HepG2 (cell line): ENCODE measurements at regions not wholly inside any gene's neighbourhood (a gene's known extent, or its start where the extent isn't known, plus 50 kb on each side); places are given as distances from the start of the nearest gene placed in this dataset.

Experiments used
- ATAC-seq: fragments of 200-7000 bp; cut with Tn5 transposase; 3 replicates; pipeline ENCODE4 v1.9.1; 2020; ENCODE audit warnings: mild to moderate bottlenecking, moderate library complexity
- BruUV-seq: library from RNA; stranded (reverse); fragments of 400-500 nt; replicated peaks from 2 replicates; lab custom pipeline; 2021; lab: Mats Ljungman, UMichigan
- CTCF ChIA-PET: fragments of 300-600 bp; formaldehyde crosslinking; extraction: SDS; loops from one replicate; lab custom pipeline; 2021; ENCODE audit warnings: low total read pairs, inconsistent platforms, low intra/inter-chr PET ratio; lab: Yijun Ruan, JAX
- POLR2A ChIA-PET: fragments of 350-600 bp; sonication (Branson Sonifier 250); formaldehyde crosslinking; loops from one replicate; lab custom pipeline; 2020; ENCODE audit warnings: antibody characterized with exemption, inconsistent platforms; lab: Yijun Ruan, JAX
- DNase-seq: peaks from one replicate; pipeline ENCODE4 v3.0.0-alpha.2; 2015; ENCODE audit warnings: low spot score
- FAIRE-seq: peaks from 3 replicates; lab custom pipeline; 2011; peaks lifted over from hg19 to GRCh38; lab: Jason Lieb, UNC
- H2AFZ ChIP-seq: one replicate; pipeline ENCODE4 v1.6.1; 2011; ENCODE audit warnings: low read length, inconsistent platforms
- H3K27ac ChIP-seq: fragments of 300-600 bp; 3 replicates; pipeline ENCODE4 v1.8.0; 2011; ENCODE audit warnings: mixed run types, mild to moderate bottlenecking, mixed read lengths, low read length, inconsistent platforms; ENCODE audit not compliant: insufficient read depth; ENCODE audit errors: extremely low read length
- H3K27me3 ChIP-seq, 2 experiments: fragments of 200-600 bp in 1 of 2; 2 replicates in 1 of 2; 3 replicates in 1 of 2; pipeline versions ENCODE4 v1.6.0 to v1.8.0; 2011; ENCODE audit warnings: low read length in 2 of 2, mild to moderate bottlenecking in 2 of 2, moderate library complexity in 2 of 2, inconsistent platforms in 1 of 2; ENCODE audit not compliant: insufficient read depth in 2 of 2, control insufficient read depth in 1 of 2
- H3K36me3 ChIP-seq, 2 experiments: fragments of 200-600 bp in 1 of 2; replicated peaks in 1 of 2; 2 replicates in 1 of 2; 3 replicates in 1 of 2; pipeline versions ENCODE4 v1.5.1 to v1.8.0; 2011; ENCODE audit warnings: low read length in 2 of 2, inconsistent platforms in 1 of 2; ENCODE audit not compliant: insufficient read depth in 2 of 2, control insufficient read depth in 1 of 2
- H3K4me1 ChIP-seq: 2 replicates; pipeline ENCODE4 v1.5.1; 2012; ENCODE audit warnings: low read length, inconsistent platforms; ENCODE audit not compliant: insufficient read depth
- H3K4me2 ChIP-seq: 2 replicates; pipeline ENCODE4 v1.6.0; 2011; ENCODE audit warnings: low read depth, low read length, inconsistent platforms
- H3K4me3 ChIP-seq, 3 experiments: fragments of 200-600 bp in 1 of 3; sonication (generic), shearing (Covaris generic) in 1 of 3; replicated peaks in 1 of 3; 2 replicates each; pipeline ENCODE4 v1.5.1; 2011 to 2016; ENCODE audit warnings: low read length in 3 of 3, inconsistent platforms in 2 of 3, low read depth in 2 of 3, mild to moderate bottlenecking in 2 of 3, control low read depth in 1 of 3, mixed read lengths in 1 of 3; ENCODE audit not compliant: insufficient read depth in 1 of 3
- H3K79me2 ChIP-seq: one replicate; pipeline ENCODE4 v1.6.1; 2011; ENCODE audit warnings: low read length, inconsistent platforms; ENCODE audit not compliant: insufficient read depth
- H3K9ac ChIP-seq: 2 replicates; pipeline ENCODE4 v1.6.0; 2011; ENCODE audit warnings: mild to moderate bottlenecking, low read depth, low read length, inconsistent platforms; ENCODE audit not compliant: insufficient read depth
- H3K9me3 ChIP-seq: 2 replicates; pipeline ENCODE4 v1.5.1; 2012; ENCODE audit warnings: mild to moderate bottlenecking, low read length
- H4K20me1 ChIP-seq: 2 replicates; pipeline ENCODE4 v1.6.0; 2011; ENCODE audit warnings: inconsistent platforms, mild to moderate bottlenecking, low read length, moderate library complexity; ENCODE audit not compliant: insufficient read depth
- HCFC1 ChIP-seq: fragments of 150-350 bp; IDR thresholded peaks from 2 replicates; pipeline ENCODE4 v1.6.1; 2014; ENCODE audit warnings: low read depth, low read length
- HOXA7 ChIP-seq: sonication (generic); formaldehyde crosslinking; IDR thresholded peaks from 2 replicates; pipeline ENCODE4 v1.8.1; 2022; ENCODE audit warnings: mild to moderate bottlenecking, missing genetic modification reagents, moderate library complexity
- KDM1A ChIP-seq: IDR thresholded peaks from 2 replicates; pipeline ENCODE4 v1.6.1; 2016; ENCODE audit warnings: missing compliant biosample characterization
- MZF1 ChIP-seq: sonication (generic); formaldehyde crosslinking; IDR thresholded peaks from 2 replicates; pipeline ENCODE4 v1.8.1; 2023; ENCODE audit warnings: mild to moderate bottlenecking, missing genetic modification reagents, borderline replicate concordance
- PAX8 ChIP-seq: sonication (generic); formaldehyde crosslinking; IDR thresholded peaks from 2 replicates; pipeline ENCODE4 v1.8.0; 2022; ENCODE audit warnings: mild to moderate bottlenecking, missing genetic modification reagents, borderline replicate concordance
- PHB2 ChIP-seq: fragments of 450-650 bp; IDR thresholded peaks from 2 replicates; pipeline ENCODE4 v1.6.1; 2018; ENCODE audit not compliant: partially characterized antibody
- PPARG ChIP-seq: conservative IDR thresholded peaks from 2 replicates; pipeline ENCODE4 v1.6.1; 2016; ENCODE audit warnings: missing biosample characterization, missing genetic modification reagents
- ZNF556 ChIP-seq: sonication (generic); formaldehyde crosslinking; IDR thresholded peaks from 2 replicates; pipeline ENCODE4 v1.4.0; 2020; ENCODE audit warnings: mild to moderate bottlenecking, missing genetic modification reagents, borderline replicate concordance
- ZNF557 ChIP-seq: sonication (generic); formaldehyde crosslinking; IDR thresholded peaks from 2 replicates; pipeline ENCODE4 v1.4.0; 2020; ENCODE audit warnings: missing genetic modification reagents
- whole genome bisulfite sequencing: methylation state at CpG from one replicate; pipeline ENCODE4 v1.1.6; 2017; ENCODE audit warnings: low lambda C conversion rate; 5-methylcytosine and 5-hydroxymethylcytosine counted together
- in situ Hi-C: cut with HindIII; loops from 2 replicates; pipeline ENCODE4 v1.10.0; 2017; ENCODE audit warnings: low pct_unique_long_range_greater_than_20kb; ENCODE audit not compliant: extremely low pct_ligation_motif_present
- intact Hi-C: fragments of 100-400 bp; cut with micrococcal nuclease; formaldehyde crosslinking; loops from one replicate; pipeline ENCODE4 v1.10.0; 2022; ENCODE audit not compliant: unreplicated experiment
- TF ChIP-seq, protein P1 (sequence below): sonication (generic); formaldehyde crosslinking; IDR thresholded peaks from 2 replicates; pipeline ENCODE4 v1.9.0; 2021; ENCODE audit warnings: missing genetic modification reagents, borderline replicate concordance
- TF ChIP-seq, protein P2 (sequence below): sonication (generic); formaldehyde crosslinking; IDR thresholded peaks from 2 replicates; pipeline ENCODE4 v1.5.0; 2020; ENCODE audit warnings: mild to moderate bottlenecking, missing genetic modification reagents
- TF ChIP-seq, protein P3 (sequence below): sonication (generic); formaldehyde crosslinking; IDR thresholded peaks from 2 replicates; pipeline ENCODE4 v1.5.1; 2020; ENCODE audit warnings: missing genetic modification reagents, mild to moderate bottlenecking, borderline replicate concordance

DNA sequence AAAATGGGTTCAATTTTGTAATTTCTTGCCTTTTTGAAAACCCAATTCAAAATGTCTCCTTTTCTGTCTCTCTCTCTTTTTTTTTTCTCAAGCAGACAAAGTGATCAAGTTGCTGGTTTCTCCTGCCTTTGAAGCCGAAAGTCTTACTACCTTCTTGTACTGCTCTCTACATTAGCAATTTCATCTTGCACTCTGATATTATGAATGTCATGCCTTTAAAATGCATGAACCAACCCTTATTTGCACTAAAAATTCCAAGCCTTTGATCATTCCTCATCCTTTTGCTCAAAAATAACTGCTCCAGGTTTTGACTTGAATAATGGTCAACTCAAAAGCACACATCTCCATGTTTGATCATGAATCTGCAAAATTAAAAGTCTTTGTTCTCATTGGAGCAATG is 125.2 kb downstream of the CETN3 start:
- no peaks in the 10 kb centered on the region for H3K36me3 ChIP-seq
- POLR2A ChIA-PET = no interaction called here
- TF ChIP-seq, protein P1, sequence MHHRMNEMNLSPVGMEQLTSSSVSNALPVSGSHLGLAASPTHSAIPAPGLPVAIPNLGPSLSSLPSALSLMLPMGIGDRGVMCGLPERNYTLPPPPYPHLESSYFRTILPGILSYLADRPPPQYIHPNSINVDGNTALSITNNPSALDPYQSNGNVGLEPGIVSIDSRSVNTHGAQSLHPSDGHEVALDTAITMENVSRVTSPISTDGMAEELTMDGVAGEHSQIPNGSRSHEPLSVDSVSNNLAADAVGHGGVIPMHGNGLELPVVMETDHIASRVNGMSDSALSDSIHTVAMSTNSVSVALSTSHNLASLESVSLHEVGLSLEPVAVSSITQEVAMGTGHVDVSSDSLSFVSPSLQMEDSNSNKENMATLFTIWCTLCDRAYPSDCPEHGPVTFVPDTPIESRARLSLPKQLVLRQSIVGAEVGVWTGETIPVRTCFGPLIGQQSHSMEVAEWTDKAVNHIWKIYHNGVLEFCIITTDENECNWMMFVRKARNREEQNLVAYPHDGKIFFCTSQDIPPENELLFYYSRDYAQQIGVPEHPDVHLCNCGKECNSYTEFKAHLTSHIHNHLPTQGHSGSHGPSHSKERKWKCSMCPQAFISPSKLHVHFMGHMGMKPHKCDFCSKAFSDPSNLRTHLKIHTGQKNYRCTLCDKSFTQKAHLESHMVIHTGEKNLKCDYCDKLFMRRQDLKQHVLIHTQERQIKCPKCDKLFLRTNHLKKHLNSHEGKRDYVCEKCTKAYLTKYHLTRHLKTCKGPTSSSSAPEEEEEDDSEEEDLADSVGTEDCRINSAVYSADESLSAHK = no peak
- TF ChIP-seq PPARG (CRISPR knock-in tag) (no peak), PHB2 (no peak), ZNF556 (CRISPR knock-in tag) (no peak), PAX8 (CRISPR knock-in tag) (no peak), HOXA7 (CRISPR knock-in tag) (no peak)
- no peak overlapping the region for H3K9ac ChIP-seq
- no peaks in the 10 kb centered on the region for H3K4me1 ChIP-seq
- no peaks in the 10 kb centered on the region for H4K20me1 ChIP-seq
- 47% methylated on average over 1 of the region's 1 CpG for whole genome bisulfite sequencing
- no TSS peak for BruUV-seq
- H3K79me2 ChIP-seq = no peaks in the 10 kb centered on the region
- H3K27ac ChIP-seq = no peak overlapping the region
- no peak overlapping the region for H2AFZ ChIP-seq
- FAIRE-seq (no peak), DNase-seq (no peak), ATAC-seq (no peak)
- intact Hi-C loops = no loop called here
- in situ Hi-C loops = no loop called here
- no peaks in the 10 kb centered on the region for H3K9me3 ChIP-seq
- no peak overlapping the region for H3K4me3 ChIP-seq
- H3K4me2 ChIP-seq = no peak overlapping the region
- peaks cover 0 to 5% of the 10 kb centered on the region in 2 experiments; a peak in 1 of 5 replicates for H3K27me3 ChIP-seq
- CTCF ChIA-PET = no interaction called here

DNA sequence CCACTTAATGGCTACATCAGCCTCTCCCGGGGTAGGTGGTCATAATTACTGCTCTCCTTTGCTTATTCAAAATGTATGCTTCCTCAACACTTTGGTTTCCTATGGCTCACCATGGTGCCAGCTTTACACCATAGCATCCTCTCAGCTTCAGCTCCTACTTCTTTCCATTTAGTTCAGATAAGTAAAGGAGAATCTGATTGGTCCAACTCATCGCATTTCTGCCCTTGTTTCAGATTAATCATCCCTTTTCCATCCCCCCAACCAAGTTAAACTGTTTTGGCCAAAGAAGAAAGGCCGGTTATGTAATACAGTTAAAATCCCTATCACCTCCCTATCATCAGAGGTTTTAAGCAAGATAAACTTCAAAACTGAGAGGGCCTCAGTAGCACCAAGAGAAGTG is 130.5 kb downstream of the CETN3 start:
- ATAC-seq (no peak), FAIRE-seq (no peak), DNase-seq (no peak)
- ChIA-PET POLR2A (no interaction called here), CTCF (no interaction called here)
- Histone ChIP-seq H3K79me2 (no peaks in the 10 kb centered on the region), H2AFZ (no peak overlapping the region), H3K4me1 (no peaks in the 10 kb centered on the region), H3K4me3 (no peak overlapping the region), H3K9ac (no peak overlapping the region), H3K27me3 (peaks cover 0 to 7% of the 10 kb centered on the region in 2 experiments; a peak in 1 of 5 replicates), H4K20me1 (no peaks in the 10 kb centered on the region), H3K9me3 (no peaks in the 10 kb centered on the region), H3K27ac (no peak overlapping the region), H3K36me3 (no peaks in the 10 kb centered on the region), H3K4me2 (no peak overlapping the region)
- in situ Hi-C loops = no loop called here
- BruUV-seq = no TSS peak
- intact Hi-C loops = no loop called here
- WGBS = 3% methylated on average over 3 of the region's 3 CpGs
- TF ChIP-seq, protein P2, sequence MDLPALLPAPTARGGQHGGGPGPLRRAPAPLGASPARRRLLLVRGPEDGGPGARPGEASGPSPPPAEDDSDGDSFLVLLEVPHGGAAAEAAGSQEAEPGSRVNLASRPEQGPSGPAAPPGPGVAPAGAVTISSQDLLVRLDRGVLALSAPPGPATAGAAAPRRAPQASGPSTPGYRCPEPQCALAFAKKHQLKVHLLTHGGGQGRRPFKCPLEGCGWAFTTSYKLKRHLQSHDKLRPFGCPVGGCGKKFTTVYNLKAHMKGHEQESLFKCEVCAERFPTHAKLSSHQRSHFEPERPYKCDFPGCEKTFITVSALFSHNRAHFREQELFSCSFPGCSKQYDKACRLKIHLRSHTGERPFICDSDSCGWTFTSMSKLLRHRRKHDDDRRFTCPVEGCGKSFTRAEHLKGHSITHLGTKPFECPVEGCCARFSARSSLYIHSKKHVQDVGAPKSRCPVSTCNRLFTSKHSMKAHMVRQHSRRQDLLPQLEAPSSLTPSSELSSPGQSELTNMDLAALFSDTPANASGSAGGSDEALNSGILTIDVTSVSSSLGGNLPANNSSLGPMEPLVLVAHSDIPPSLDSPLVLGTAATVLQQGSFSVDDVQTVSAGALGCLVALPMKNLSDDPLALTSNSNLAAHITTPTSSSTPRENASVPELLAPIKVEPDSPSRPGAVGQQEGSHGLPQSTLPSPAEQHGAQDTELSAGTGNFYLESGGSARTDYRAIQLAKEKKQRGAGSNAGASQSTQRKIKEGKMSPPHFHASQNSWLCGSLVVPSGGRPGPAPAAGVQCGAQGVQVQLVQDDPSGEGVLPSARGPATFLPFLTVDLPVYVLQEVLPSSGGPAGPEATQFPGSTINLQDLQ = no peak
- no peak for TF ChIP-seq HCFC1
- TF ChIP-seq ZNF557 = no peak
- TF ChIP-seq KDM1A = no peak
- no peak for TF ChIP-seq MZF1 (CRISPR knock-in tag)
- TF ChIP-seq, protein P3, sequence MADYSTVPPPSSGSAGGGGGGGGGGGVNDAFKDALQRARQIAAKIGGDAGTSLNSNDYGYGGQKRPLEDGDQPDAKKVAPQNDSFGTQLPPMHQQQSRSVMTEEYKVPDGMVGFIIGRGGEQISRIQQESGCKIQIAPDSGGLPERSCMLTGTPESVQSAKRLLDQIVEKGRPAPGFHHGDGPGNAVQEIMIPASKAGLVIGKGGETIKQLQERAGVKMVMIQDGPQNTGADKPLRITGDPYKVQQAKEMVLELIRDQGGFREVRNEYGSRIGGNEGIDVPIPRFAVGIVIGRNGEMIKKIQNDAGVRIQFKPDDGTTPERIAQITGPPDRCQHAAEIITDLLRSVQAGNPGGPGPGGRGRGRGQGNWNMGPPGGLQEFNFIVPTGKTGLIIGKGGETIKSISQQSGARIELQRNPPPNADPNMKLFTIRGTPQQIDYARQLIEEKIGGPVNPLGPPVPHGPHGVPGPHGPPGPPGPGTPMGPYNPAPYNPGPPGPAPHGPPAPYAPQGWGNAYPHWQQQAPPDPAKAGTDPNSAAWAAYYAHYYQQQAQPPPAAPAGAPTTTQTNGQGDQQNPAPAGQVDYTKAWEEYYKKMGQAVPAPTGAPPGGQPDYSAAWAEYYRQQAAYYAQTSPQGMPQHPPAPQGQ = no peak
